HFFc6 (cell line): ENCODE measurements at regions not wholly inside any gene's neighbourhood (a gene's known extent, or its start where the extent isn't known, plus 50 kb on each side); places are given as distances from the start of the nearest gene placed in this dataset.

Experiments used
- DNase-seq: peaks from one replicate; pipeline ENCODE4 v3.0.0-alpha.2; 2018
- H3K27ac Mint-ChIP-seq: 2 replicates; pipeline ENCODE4 v1.8.0; 2020; ENCODE audit warnings: mild to moderate bottlenecking, mixed read lengths
- H3K27me3 Mint-ChIP-seq: 2 replicates; pipeline ENCODE4 v1.8.0; 2021; ENCODE audit warnings: mild to moderate bottlenecking, moderate library complexity, mixed read lengths; ENCODE audit not compliant: insufficient read depth
- H3K36me3 Mint-ChIP-seq: 2 replicates; pipeline ENCODE4 v1.8.0; 2021; ENCODE audit warnings: low read depth, mixed read lengths
- H3K4me1 Mint-ChIP-seq: 2 replicates; pipeline ENCODE4 v1.8.0; 2020; ENCODE audit warnings: low read depth, mixed read lengths
- H3K4me3 Mint-ChIP-seq: 2 replicates; pipeline ENCODE4 v1.8.0; 2020; ENCODE audit warnings: mild to moderate bottlenecking, moderate library complexity, mixed read lengths
- H3K9me3 Mint-ChIP-seq: 2 replicates; pipeline ENCODE4 v1.8.0; 2020; ENCODE audit warnings: mild to moderate bottlenecking, mixed read lengths
- TF ChIP-seq, protein P1 (sequence below): fragments of 200-600 bp; sonication (generic); IDR thresholded peaks from 2 replicates; pipeline ENCODE4 v1.5.0; 2021; ENCODE audit warnings: antibody characterized with exemption, mild to moderate bottlenecking

GRCh38 chr12:34397591-34398365, 375.5 kb downstream of the ALG10 start:
- H3K4me1 Mint-ChIP-seq: no peaks in the 10 kb centered on the region
- TF ChIP-seq, protein P1, sequence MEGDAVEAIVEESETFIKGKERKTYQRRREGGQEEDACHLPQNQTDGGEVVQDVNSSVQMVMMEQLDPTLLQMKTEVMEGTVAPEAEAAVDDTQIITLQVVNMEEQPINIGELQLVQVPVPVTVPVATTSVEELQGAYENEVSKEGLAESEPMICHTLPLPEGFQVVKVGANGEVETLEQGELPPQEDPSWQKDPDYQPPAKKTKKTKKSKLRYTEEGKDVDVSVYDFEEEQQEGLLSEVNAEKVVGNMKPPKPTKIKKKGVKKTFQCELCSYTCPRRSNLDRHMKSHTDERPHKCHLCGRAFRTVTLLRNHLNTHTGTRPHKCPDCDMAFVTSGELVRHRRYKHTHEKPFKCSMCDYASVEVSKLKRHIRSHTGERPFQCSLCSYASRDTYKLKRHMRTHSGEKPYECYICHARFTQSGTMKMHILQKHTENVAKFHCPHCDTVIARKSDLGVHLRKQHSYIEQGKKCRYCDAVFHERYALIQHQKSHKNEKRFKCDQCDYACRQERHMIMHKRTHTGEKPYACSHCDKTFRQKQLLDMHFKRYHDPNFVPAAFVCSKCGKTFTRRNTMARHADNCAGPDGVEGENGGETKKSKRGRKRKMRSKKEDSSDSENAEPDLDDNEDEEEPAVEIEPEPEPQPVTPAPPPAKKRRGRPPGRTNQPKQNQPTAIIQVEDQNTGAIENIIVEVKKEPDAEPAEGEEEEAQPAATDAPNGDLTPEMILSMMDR: no peak
- no peak for DNase-seq

GRCh38 chr12:34398366-34398705, 376.0 kb downstream of the ALG10 start:
- Mint-ChIP-seq H3K9me3 (peaks cover 51% of the 10 kb centered on the region), H3K4me1 (no peaks in the 10 kb centered on the region), H3K36me3 (no peaks in the 10 kb centered on the region; the same call in none of the 2 replicates), H3K27ac (no peak overlapping the region), H3K4me3 (no peak overlapping the region), H3K27me3 (peaks cover 2% of the 10 kb centered on the region; the same call in 1 of the 2 replicates)
- DNase-seq: no peak
- TF ChIP-seq, protein P1: no peak

More at GRCh38 chr12:34397591-34398365, 375.5 kb downstream of the ALG10 start:
- Mint-ChIP-seq H3K9me3 (peaks cover 52% of the 10 kb centered on the region), H3K4me3 (no peak overlapping the region), H3K36me3 (no peaks in the 10 kb centered on the region; the same call in none of the 2 replicates), H3K27ac (no peak overlapping the region), H3K27me3 (peaks cover 2% of the 10 kb centered on the region; the same call in 1 of the 2 replicates)

GRCh38 chr12:34398706-34399630, 376.7 kb downstream of the ALG10 start:
- Mint-ChIP-seq H3K4me3 (no peak overlapping the region), H3K4me1 (no peaks in the 10 kb centered on the region), H3K27me3 (peaks cover 2% of the 10 kb centered on the region; the same call in 1 of the 2 replicates), H3K9me3 (peaks cover 47% of the 10 kb centered on the region), H3K27ac (no peak overlapping the region), H3K36me3 (no peaks in the 10 kb centered on the region; the same call in none of the 2 replicates)
- DNase-seq: no peak
- TF ChIP-seq, protein P1: no peak

- no peak overlapping the region for H3K4me3 Mint-ChIP-seq
- H3K36me3 Mint-ChIP-seq: no peaks in the 10 kb centered on the region; the same call in none of the 2 replicates
- no peak overlapping the region for H3K27ac Mint-ChIP-seq
- DNase-seq: no peak
- H3K4me1 Mint-ChIP-seq: no peaks in the 10 kb centered on the region
- TF ChIP-seq, protein P1: no peak
- H3K27me3 Mint-ChIP-seq: peaks cover 2% of the 10 kb centered on the region; the same call in 1 of the 2 replicates
- peaks cover 46% of the 10 kb centered on the region for H3K9me3 Mint-ChIP-seq
These were observed 377.5 kb downstream of the ALG10 start for GRCh38 chr12:34399631-34400410.

DNA sequence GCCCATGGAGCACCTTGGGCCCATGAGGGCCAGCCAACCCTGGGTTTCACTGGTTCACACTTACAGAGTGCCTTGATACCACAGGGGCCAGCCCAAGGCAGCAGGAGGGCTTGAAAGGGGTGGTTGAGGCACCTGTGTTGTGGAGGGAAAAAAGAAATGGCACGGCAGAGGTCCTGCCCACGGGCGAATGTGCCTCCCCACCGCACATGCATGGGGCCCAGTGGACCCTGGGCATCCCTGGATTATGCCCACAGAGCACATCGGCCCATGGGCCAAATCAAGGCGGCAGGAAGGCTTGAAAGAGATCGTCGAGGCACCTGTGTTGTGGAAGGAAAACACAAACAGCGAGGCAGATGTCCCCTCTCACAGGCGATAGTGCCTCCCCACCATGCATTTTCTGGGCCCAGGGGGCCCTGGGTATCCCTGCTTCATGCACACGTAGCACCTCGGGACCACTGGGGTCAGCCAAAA, 378.1 kb downstream of the ALG10 start:
- no peak for DNase-seq
- TF ChIP-seq, protein P1: no peak
- no peak overlapping the region for H3K4me3 Mint-ChIP-seq
- peaks cover 49% of the 10 kb centered on the region for H3K9me3 Mint-ChIP-seq
- H3K27me3 Mint-ChIP-seq: peaks cover 2% of the 10 kb centered on the region; the same call in 1 of the 2 replicates
- H3K36me3 Mint-ChIP-seq: no peaks in the 10 kb centered on the region; the same call in none of the 2 replicates
- H3K4me1 Mint-ChIP-seq: no peaks in the 10 kb centered on the region
- no peak overlapping the region for H3K27ac Mint-ChIP-seq
